Left lung (tissue), 4 donors: ENCODE measurements at regions not wholly inside any gene's neighbourhood (a gene's known extent, or its start where the extent isn't known, plus 50 kb on each side); places are given as distances from the start of the nearest gene placed in this dataset.
"Not testable (repeated sequence)": the region's sequence is repeated elsewhere in the genome, so short reads cannot be mapped to it uniquely, and the experiment has no call there.

Source experiments
- ATAC-seq: fragments of 200-7000 bp; cut with Tn5 transposase; one replicate; pipeline ENCODE4 v1.9.1; 2020; ENCODE audit warnings: moderate library complexity
- DNase-seq, 4 donors: peaks; one replicate each; pipeline ENCODE4 v3.0.0-alpha.2; 2013 to 2020
- H3K27ac ChIP-seq, 2 donors: fragments of 200-600 bp; sonication (generic) in 1 of 2; one replicate each; pipeline versions ENCODE4 v1.5.0 to v1.8.0; 2020 to 2021
- H3K27me3 ChIP-seq, 2 donors: fragments of 200-600 bp; sonication (generic) in 1 of 2; one replicate each; pipeline versions ENCODE4 v1.5.0 to v1.8.0; 2020 to 2021
- H3K36me3 ChIP-seq, 2 donors: fragments of 200-600 bp; sonication (generic) in 1 of 2; one replicate each; pipeline versions ENCODE4 v1.5.0 to v1.8.0; 2020 to 2021
- H3K4me1 ChIP-seq, 2 donors: fragments of 200-600 bp; one replicate each; pipeline ENCODE4 v1.8.0; 2021
- H3K4me3 ChIP-seq, 2 donors: fragments of 200-600 bp; sonication (generic) in 1 of 2; one replicate each; pipeline versions ENCODE4 v1.5.0 to v1.8.0; 2020 to 2021; ENCODE audit warnings: mild to moderate bottlenecking in 1 of 2
- H3K9me3 ChIP-seq, 2 donors: fragments of 200-600 bp; sonication (generic) in 1 of 2; one replicate each; pipeline versions ENCODE4 v1.5.0 to v1.8.0; 2020 to 2021
- CTCF ChIP-seq, 2 donors: fragments of 200-600 bp; sonication (generic) in 1 of 2; IDR thresholded peaks; one replicate each; pipeline versions ENCODE4 v1.5.0 to v1.8.0; 2021; ENCODE audit warnings: antibody characterized with exemption in 2 of 2
- intact Hi-C, 2 donors: fragments of 100-400 bp; cut with DNase I; formaldehyde crosslinking; loops; one replicate each; pipeline versions ENCODE4 v1.11.2 to v1.14.2; 2022
- donor health status: DM: no; HTN: yes; CAD: no.
- donor health status: DM: no; HTN: no; CAD: no.

GRCh38 chr6:82525775-82526495 is 162.3 kb downstream of the TPBG start:
- intact Hi-C loops: no loop called here
- peak in 1 of 4 donors; percentile 3 for DNase-seq
- H3K4me3 ChIP-seq: no peak overlapping the region
- H3K36me3 ChIP-seq: no peaks in the 10 kb centered on the region
- H3K27me3 ChIP-seq: no peaks in the 10 kb centered on the region
- TF ChIP-seq CTCF (IDR thresholded peaks at IDR 0.05): no peak
- H3K27ac ChIP-seq: no peak overlapping the region
- peak; percentile 37 for ATAC-seq
- H3K9me3 ChIP-seq: peaks cover 0 to 7% of the 10 kb centered on the region in 2 donors
- no peaks in the 10 kb centered on the region for H3K4me1 ChIP-seq

- H3K27me3 ChIP-seq, intact Hi-C loops, H3K36me3 ChIP-seq, DNase-seq, H3K4me3 ChIP-seq, ATAC-seq, H3K27ac ChIP-seq, H3K4me1 ChIP-seq, H3K9me3 ChIP-seq: not testable (repeated sequence)
Measured at GRCh38 chr6:82529960-82530460, 166.4 kb downstream of the TPBG start.

GRCh38 chr6:82534876-82535275 is 171.3 kb downstream of the TPBG start:
- Histone ChIP-seq H3K4me1 (no peaks in the 10 kb centered on the region), H3K27me3 (no peaks in the 10 kb centered on the region), H3K27ac (no peak overlapping the region), H3K36me3 (no peaks in the 10 kb centered on the region), H3K9me3 (peaks cover 0 to 5% of the 10 kb centered on the region in 2 donors), H3K4me3 (no peak overlapping the region)
- TF ChIP-seq CTCF (IDR thresholded peaks at IDR 0.05): no peak
- intact Hi-C loops: no loop called here
- ATAC-seq (no peak), DNase-seq (no peak)

- H3K27ac ChIP-seq, H3K4me1 ChIP-seq, H3K4me3 ChIP-seq, ATAC-seq, H3K36me3 ChIP-seq, DNase-seq, intact Hi-C loops, H3K27me3 ChIP-seq: not testable (repeated sequence)
- H3K9me3 ChIP-seq: peaks cover 0 to 11% of the 10 kb centered on the region in 2 donors
Measured at GRCh38 chr6:82549480-82549879, 185.9 kb downstream of the TPBG start.

GRCh38 chr6:82551311-82551710 is 187.7 kb downstream of the TPBG start:
- H3K27ac ChIP-seq, H3K27me3 ChIP-seq, H3K9me3 ChIP-seq, DNase-seq, intact Hi-C loops, H3K4me1 ChIP-seq, ATAC-seq, H3K4me3 ChIP-seq, H3K36me3 ChIP-seq: not testable (repeated sequence)

GRCh38 chr6:82551831-82552230 is 188.2 kb downstream of the TPBG start:
- no peak overlapping the region for H3K4me3 ChIP-seq
- no peak for DNase-seq
- no peaks in the 10 kb centered on the region for H3K36me3 ChIP-seq
- no peak for ATAC-seq
- intact Hi-C loops: no loop called here
- H3K4me1 ChIP-seq: no peaks in the 10 kb centered on the region
- H3K9me3 ChIP-seq: peaks cover 0 to 4% of the 10 kb centered on the region in 2 donors
- TF ChIP-seq CTCF (IDR thresholded peaks at IDR 0.05): no peak
- H3K27me3 ChIP-seq: no peaks in the 10 kb centered on the region
- no peak overlapping the region for H3K27ac ChIP-seq
